ENCODE measurements at regions not wholly inside any gene's neighbourhood (a gene's known extent, or its start where the extent isn't known, plus 50 kb on each side); places are given as distances from the start of the nearest gene placed in this dataset.

DNA sequence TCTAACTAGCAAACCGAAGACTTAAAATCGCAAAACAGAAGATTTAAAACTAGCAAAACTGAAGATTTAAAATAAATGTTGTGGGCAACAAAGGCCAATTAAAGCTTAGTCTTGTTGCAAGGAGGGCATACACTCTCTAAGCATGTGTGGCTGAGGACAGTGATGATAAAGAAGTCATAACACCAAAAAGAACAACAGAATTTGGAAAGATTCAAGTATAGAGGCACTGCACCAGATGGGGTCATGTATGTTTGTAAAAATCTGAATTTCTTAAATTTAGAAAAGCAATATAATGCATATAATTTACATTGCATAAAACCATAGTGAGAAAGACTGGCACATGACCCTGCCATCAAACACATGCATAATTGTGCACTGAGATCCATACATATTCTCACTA, 743.8 kb downstream of the TAF11L14 start:
- TF ChIP-seq, protein P1, sequence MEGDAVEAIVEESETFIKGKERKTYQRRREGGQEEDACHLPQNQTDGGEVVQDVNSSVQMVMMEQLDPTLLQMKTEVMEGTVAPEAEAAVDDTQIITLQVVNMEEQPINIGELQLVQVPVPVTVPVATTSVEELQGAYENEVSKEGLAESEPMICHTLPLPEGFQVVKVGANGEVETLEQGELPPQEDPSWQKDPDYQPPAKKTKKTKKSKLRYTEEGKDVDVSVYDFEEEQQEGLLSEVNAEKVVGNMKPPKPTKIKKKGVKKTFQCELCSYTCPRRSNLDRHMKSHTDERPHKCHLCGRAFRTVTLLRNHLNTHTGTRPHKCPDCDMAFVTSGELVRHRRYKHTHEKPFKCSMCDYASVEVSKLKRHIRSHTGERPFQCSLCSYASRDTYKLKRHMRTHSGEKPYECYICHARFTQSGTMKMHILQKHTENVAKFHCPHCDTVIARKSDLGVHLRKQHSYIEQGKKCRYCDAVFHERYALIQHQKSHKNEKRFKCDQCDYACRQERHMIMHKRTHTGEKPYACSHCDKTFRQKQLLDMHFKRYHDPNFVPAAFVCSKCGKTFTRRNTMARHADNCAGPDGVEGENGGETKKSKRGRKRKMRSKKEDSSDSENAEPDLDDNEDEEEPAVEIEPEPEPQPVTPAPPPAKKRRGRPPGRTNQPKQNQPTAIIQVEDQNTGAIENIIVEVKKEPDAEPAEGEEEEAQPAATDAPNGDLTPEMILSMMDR (conservative IDR thresholded peaks at IDR 0.05 in 1 of 2, IDR thresholded peaks at IDR 0.05 in 1 of 2; ENCODE audit: low read depth in 1 of 2, low read length in 2 of 2) = no peak
- no peak for TF ChIP-seq EZH2 (IDR thresholded peaks at IDR 0.05; ENCODE audit: low read length, missing control alignments)
